ENCODE measurements at regions not wholly inside any gene's neighbourhood (a gene's known extent, or its start where the extent isn't known, plus 50 kb on each side); places are given as distances from the start of the nearest gene placed in this dataset.

GRCh38 chr3:191707817-191708216 lies 246.9 kb downstream of the PYDC2 start:
- H3K4me3 ChIP-seq (ENCODE audit: low read depth in 1 of 3, low read length in 3 of 3) = no peak overlapping the region
- 80% methylated on average over 6 of the region's 6 CpGs for WGBS
- H3K9ac ChIP-seq (ENCODE audit: low read depth in 1 of 2, low read length in 2 of 2) = no peak overlapping the region
- H3K27me3 ChIP-seq (ENCODE audit: control insufficient read depth in 4 of 4, insufficient read depth in 4 of 4, low read length in 3 of 4) = no peaks in the 10 kb centered on the region
- TF ChIP-seq, protein P1, sequence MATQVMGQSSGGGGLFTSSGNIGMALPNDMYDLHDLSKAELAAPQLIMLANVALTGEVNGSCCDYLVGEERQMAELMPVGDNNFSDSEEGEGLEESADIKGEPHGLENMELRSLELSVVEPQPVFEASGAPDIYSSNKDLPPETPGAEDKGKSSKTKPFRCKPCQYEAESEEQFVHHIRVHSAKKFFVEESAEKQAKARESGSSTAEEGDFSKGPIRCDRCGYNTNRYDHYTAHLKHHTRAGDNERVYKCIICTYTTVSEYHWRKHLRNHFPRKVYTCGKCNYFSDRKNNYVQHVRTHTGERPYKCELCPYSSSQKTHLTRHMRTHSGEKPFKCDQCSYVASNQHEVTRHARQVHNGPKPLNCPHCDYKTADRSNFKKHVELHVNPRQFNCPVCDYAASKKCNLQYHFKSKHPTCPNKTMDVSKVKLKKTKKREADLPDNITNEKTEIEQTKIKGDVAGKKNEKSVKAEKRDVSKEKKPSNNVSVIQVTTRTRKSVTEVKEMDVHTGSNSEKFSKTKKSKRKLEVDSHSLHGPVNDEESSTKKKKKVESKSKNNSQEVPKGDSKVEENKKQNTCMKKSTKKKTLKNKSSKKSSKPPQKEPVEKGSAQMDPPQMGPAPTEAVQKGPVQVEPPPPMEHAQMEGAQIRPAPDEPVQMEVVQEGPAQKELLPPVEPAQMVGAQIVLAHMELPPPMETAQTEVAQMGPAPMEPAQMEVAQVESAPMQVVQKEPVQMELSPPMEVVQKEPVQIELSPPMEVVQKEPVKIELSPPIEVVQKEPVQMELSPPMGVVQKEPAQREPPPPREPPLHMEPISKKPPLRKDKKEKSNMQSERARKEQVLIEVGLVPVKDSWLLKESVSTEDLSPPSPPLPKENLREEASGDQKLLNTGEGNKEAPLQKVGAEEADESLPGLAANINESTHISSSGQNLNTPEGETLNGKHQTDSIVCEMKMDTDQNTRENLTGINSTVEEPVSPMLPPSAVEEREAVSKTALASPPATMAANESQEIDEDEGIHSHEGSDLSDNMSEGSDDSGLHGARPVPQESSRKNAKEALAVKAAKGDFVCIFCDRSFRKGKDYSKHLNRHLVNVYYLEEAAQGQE (IDR thresholded peaks at IDR 0.05) = no peak
- no peak for TF ChIP-seq HNF4A (conservative IDR thresholded peaks at IDR 0.05)
- no peak for TF ChIP-seq CTCF (IDR thresholded peaks at IDR 0.05; ENCODE audit: low read depth, low read length, missing input control)
- TF ChIP-seq FOXA1 (IDR thresholded peaks at IDR 0.05) = no peak
- TF ChIP-seq, protein P2, sequence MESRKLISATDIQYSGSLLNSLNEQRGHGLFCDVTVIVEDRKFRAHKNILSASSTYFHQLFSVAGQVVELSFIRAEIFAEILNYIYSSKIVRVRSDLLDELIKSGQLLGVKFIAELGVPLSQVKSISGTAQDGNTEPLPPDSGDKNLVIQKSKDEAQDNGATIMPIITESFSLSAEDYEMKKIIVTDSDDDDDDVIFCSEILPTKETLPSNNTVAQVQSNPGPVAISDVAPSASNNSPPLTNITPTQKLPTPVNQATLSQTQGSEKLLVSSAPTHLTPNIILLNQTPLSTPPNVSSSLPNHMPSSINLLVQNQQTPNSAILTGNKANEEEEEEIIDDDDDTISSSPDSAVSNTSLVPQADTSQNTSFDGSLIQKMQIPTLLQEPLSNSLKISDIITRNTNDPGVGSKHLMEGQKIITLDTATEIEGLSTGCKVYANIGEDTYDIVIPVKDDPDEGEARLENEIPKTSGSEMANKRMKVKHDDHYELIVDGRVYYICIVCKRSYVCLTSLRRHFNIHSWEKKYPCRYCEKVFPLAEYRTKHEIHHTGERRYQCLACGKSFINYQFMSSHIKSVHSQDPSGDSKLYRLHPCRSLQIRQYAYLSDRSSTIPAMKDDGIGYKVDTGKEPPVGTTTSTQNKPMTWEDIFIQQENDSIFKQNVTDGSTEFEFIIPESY (IDR thresholded peaks at IDR 0.05) = no peak
- no peak for TF ChIP-seq RXRA (IDR thresholded peaks at IDR 0.05)
- no peak for TF ChIP-seq YY1 (IDR thresholded peaks at IDR 0.05)
- no peak for TF ChIP-seq JUND (IDR thresholded peaks at IDR 0.05)
- TF ChIP-seq FOXA2 (IDR thresholded peaks at IDR 0.05) = no peak
- TF ChIP-seq HNF4G (IDR thresholded peaks at IDR 0.05) = no peak
- TF ChIP-seq TAF1 (conservative IDR thresholded peaks at IDR 0.05) = no peak
- no peak for TF ChIP-seq NR2F2 (IDR thresholded peaks at IDR 0.05)
- TF ChIP-seq, protein P3, sequence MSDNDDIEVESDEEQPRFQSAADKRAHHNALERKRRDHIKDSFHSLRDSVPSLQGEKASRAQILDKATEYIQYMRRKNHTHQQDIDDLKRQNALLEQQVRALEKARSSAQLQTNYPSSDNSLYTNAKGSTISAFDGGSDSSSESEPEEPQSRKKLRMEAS (IDR thresholded peaks at IDR 0.05) = no peak
- TF ChIP-seq GABPA (IDR thresholded peaks at IDR 0.05 in 1 of 2, conservative IDR thresholded peaks at IDR 0.05 in 1 of 2) = no peak
- no peak for TF ChIP-seq SP1 (IDR thresholded peaks at IDR 0.05)
- no peak for TF ChIP-seq RAD21 (IDR thresholded peaks at IDR 0.05)
- TF ChIP-seq ATF3 (IDR thresholded peaks at IDR 0.05) = no peak
- no peak for TF ChIP-seq EGR1 (IDR thresholded peaks at IDR 0.05; ENCODE audit: low read depth in 2 of 2)
- no peak overlapping the region for H3K27ac ChIP-seq (ENCODE audit: low read depth in 1 of 2, low read length in 2 of 2)
- no peak for DNase-seq (ENCODE audit: low spot score)
- no peaks in the 10 kb centered on the region for H3K36me3 ChIP-seq (ENCODE audit: control insufficient read depth in 4 of 4, insufficient read depth in 3 of 4, low read depth in 1 of 4, low read length in 3 of 4)
- H3K9me3 ChIP-seq (ENCODE audit: control insufficient read depth in 4 of 4, low read length in 3 of 4) = peaks cover 0 to 4% (median 0%) of the 10 kb centered on the region in 4 donors
- no peaks in the 10 kb centered on the region for H3K4me1 ChIP-seq (ENCODE audit: control insufficient read depth in 4 of 4, insufficient read depth in 4 of 4, low read length in 3 of 4)

Measured in liver (tissue), 8 donors.